Thymus (tissue), 11 donors: ENCODE measurements at regions not wholly inside any gene's neighbourhood (a gene's known extent, or its start where the extent isn't known, plus 50 kb on each side); places are given as distances from the start of the nearest gene placed in this dataset.

Experiments
- DNase-seq, 9 donors: peaks; one replicate each; pipeline ENCODE4 v3.0.0-alpha.2; 2013; ENCODE audit warnings: low spot score in 9 of 9, low read depth in 6 of 9, missing footprints in 1 of 9
- H3K27ac ChIP-seq, 2 donors: one replicate each; pipeline ENCODE4 v1.5.1; 2013; ENCODE audit warnings: control low read depth in 1 of 2, low read depth in 1 of 2, low read length in 1 of 2, mild to moderate bottlenecking in 1 of 2, moderate library complexity in 1 of 2
- H3K27me3 ChIP-seq, 2 donors: one replicate each; pipeline ENCODE4 v1.5.1; 2013; ENCODE audit warnings: low read length in 1 of 2; ENCODE audit not compliant: control insufficient read depth in 2 of 2, insufficient read depth in 1 of 2
- H3K36me3 ChIP-seq, 2 donors: one replicate each; pipeline ENCODE4 v1.5.1; 2013; ENCODE audit warnings: low read length in 1 of 2, mild to moderate bottlenecking in 1 of 2, moderate library complexity in 1 of 2; ENCODE audit not compliant: control insufficient read depth in 2 of 2, insufficient read depth in 2 of 2
- H3K4me1 ChIP-seq, 2 donors: one replicate each; pipeline ENCODE4 v1.5.1; 2013; ENCODE audit warnings: low read length in 2 of 2; ENCODE audit not compliant: control insufficient read depth in 2 of 2, insufficient read depth in 2 of 2
- H3K4me3 ChIP-seq, 2 donors: one replicate each; pipeline ENCODE4 v1.5.1; 2013; ENCODE audit warnings: low read length in 2 of 2, control low read depth in 1 of 2, mild to moderate bottlenecking in 1 of 2
- H3K9me3 ChIP-seq, 2 donors: one replicate each; pipeline ENCODE4 v1.5.1; 2013; ENCODE audit warnings: low read length in 1 of 2, mild to moderate bottlenecking in 1 of 2; ENCODE audit not compliant: control insufficient read depth in 2 of 2, insufficient read depth in 1 of 2
- WGBS: extraction: QIAGEN DNeasy Blood & Tissue Kit; methylation state at CpG from one replicate; pipeline ENCODE4 v1.1.7; 2013; 5-methylcytosine and 5-hydroxymethylcytosine counted together
- donor health status: healthy.

GRCh38 chrX:4762196-4762595 is 1048.7 kb upstream of the PRKX start:
- H3K36me3 ChIP-seq = no peaks in the 10 kb centered on the region
- H3K4me3 ChIP-seq = no peak overlapping the region
- WGBS = 97% methylated on average over 3 of the region's 3 CpGs
- H3K27ac ChIP-seq = no peak overlapping the region
- H3K4me1 ChIP-seq = no peaks in the 10 kb centered on the region
- DNase-seq = no peak
- H3K9me3 ChIP-seq = no peaks in the 10 kb centered on the region
- H3K27me3 ChIP-seq = no peaks in the 10 kb centered on the region

- H3K9me3 ChIP-seq = no peaks in the 10 kb centered on the region
- 45% methylated on average over 8 of the region's 8 CpGs for WGBS
- no peaks in the 10 kb centered on the region for H3K36me3 ChIP-seq
- H3K4me3 ChIP-seq = no peak overlapping the region
- H3K4me1 ChIP-seq = no peaks in the 10 kb centered on the region
- no peak for DNase-seq
- H3K27me3 ChIP-seq = no peaks in the 10 kb centered on the region
- H3K27ac ChIP-seq = no peak overlapping the region
These were observed 1041.6 kb upstream of the PRKX start for GRCh38 chrX:4754878-4755604.

GRCh38 chrX:4741024-4741423 is 1027.6 kb upstream of the PRKX start:
- Histone ChIP-seq H3K27me3 (no peaks in the 10 kb centered on the region), H3K9me3 (no peaks in the 10 kb centered on the region), H3K27ac (no peak overlapping the region), H3K4me3 (no peak overlapping the region), H3K4me1 (no peaks in the 10 kb centered on the region), H3K36me3 (no peaks in the 10 kb centered on the region)
- 90% methylated on average over 5 of the region's 5 CpGs for WGBS
- no peak for DNase-seq

GRCh38 chrX:4735299-4735698 is 1021.9 kb upstream of the PRKX start:
- DNase-seq = no peak
- H3K36me3 ChIP-seq = no peaks in the 10 kb centered on the region
- no peaks in the 10 kb centered on the region for H3K4me1 ChIP-seq
- WGBS = 98% methylated on average over 2 of the region's 2 CpGs
- no peak overlapping the region for H3K4me3 ChIP-seq
- no peaks in the 10 kb centered on the region for H3K27me3 ChIP-seq
- H3K9me3 ChIP-seq = no peaks in the 10 kb centered on the region
- no peak overlapping the region for H3K27ac ChIP-seq

GRCh38 chrX:4710618-4711433 is 997.4 kb upstream of the PRKX start:
- no peaks in the 10 kb centered on the region for H3K36me3 ChIP-seq
- DNase-seq = no peak
- 44% methylated on average over 10 of the region's 10 CpGs for WGBS
- H3K27me3 ChIP-seq = no peaks in the 10 kb centered on the region
- no peak overlapping the region for H3K27ac ChIP-seq
- peaks cover 0 to 3% of the 10 kb centered on the region in 2 donors for H3K4me1 ChIP-seq
- no peaks in the 10 kb centered on the region for H3K9me3 ChIP-seq
- H3K4me3 ChIP-seq = no peak overlapping the region

- H3K27ac ChIP-seq = no peak overlapping the region
- DNase-seq = no peak
- no peaks in the 10 kb centered on the region for H3K9me3 ChIP-seq
- no peaks in the 10 kb centered on the region for H3K36me3 ChIP-seq
- 70% methylated on average over 4 of the region's 4 CpGs for WGBS
- H3K4me1 ChIP-seq = peaks cover 0 to 3% of the 10 kb centered on the region in 2 donors
- H3K27me3 ChIP-seq = no peaks in the 10 kb centered on the region
- H3K4me3 ChIP-seq = no peak overlapping the region
These were observed 995.7 kb upstream of the PRKX start for GRCh38 chrX:4708970-4709760.

- no peaks in the 10 kb centered on the region for H3K9me3 ChIP-seq
- peaks cover 0 to 3% of the 10 kb centered on the region in 2 donors for H3K4me1 ChIP-seq
- H3K27me3 ChIP-seq = no peaks in the 10 kb centered on the region
- no peak overlapping the region for H3K27ac ChIP-seq
- no peak overlapping the region for H3K4me3 ChIP-seq
- no peak for DNase-seq
- 98% methylated on average over 7 of the region's 7 CpGs for WGBS
- H3K36me3 ChIP-seq = no peaks in the 10 kb centered on the region
These were observed 993.5 kb upstream of the PRKX start for GRCh38 chrX:4706961-4707360.

- Histone ChIP-seq H3K36me3 (no peaks in the 10 kb centered on the region), H3K4me1 (no peaks in the 10 kb centered on the region), H3K9me3 (no peaks in the 10 kb centered on the region), H3K27ac (no peak overlapping the region), H3K4me3 (no peak overlapping the region), H3K27me3 (no peaks in the 10 kb centered on the region)
- 100% methylated on average over 2 of the region's 2 CpGs for WGBS
- peak in 1 of 9 donors; percentile 2 for DNase-seq
These were observed 977.1 kb upstream of the PRKX start for GRCh38 chrX:4690521-4690920.

GRCh38 chrX:4682636-4683035 is 969.2 kb upstream of the PRKX start:
- WGBS = 96% methylated on average over 6 of the region's 6 CpGs
- H3K4me1 ChIP-seq = no peaks in the 10 kb centered on the region
- H3K27ac ChIP-seq = no peak overlapping the region
- no peak overlapping the region for H3K4me3 ChIP-seq
- no peaks in the 10 kb centered on the region for H3K9me3 ChIP-seq
- H3K27me3 ChIP-seq = no peaks in the 10 kb centered on the region
- no peaks in the 10 kb centered on the region for H3K36me3 ChIP-seq
- DNase-seq = no peak
